CD4-positive, alpha-beta T cell (primary cell): ENCODE measurements at regions not wholly inside any gene's neighbourhood (a gene's known extent, or its start where the extent isn't known, plus 50 kb on each side); places are given as distances from the start of the nearest gene placed in this dataset.

Experiments used
- ATAC-seq: fragments of 200-7000 bp; cut with Tn5 transposase; one replicate; pipeline ENCODE4 v1.10.0; 2022; ENCODE audit warnings: mild to moderate bottlenecking; ENCODE audit not compliant: poor library complexity
- CTCF ChIA-PET: fragments of 350-600 bp; sonication (Branson Sonifier 250); formaldehyde crosslinking; loops from one replicate; lab custom pipeline; 2021; ENCODE audit warnings: antibody characterized with exemption, inconsistent platforms; lab: Charles Lee
- POLR2A ChIA-PET: fragments of 350-600 bp; sonication (Branson Sonifier 250); formaldehyde crosslinking; loops from one replicate; lab custom pipeline; 2021; ENCODE audit warnings: antibody characterized with exemption, inconsistent platforms; lab: Charles Lee
- DNase-seq, 14 experiments: peaks; one replicate each; pipeline ENCODE4 v3.0.0-alpha.2; 2013 to 2020; ENCODE audit warnings: mixed read lengths in 2 of 14
- H3K27ac ChIP-seq, 2 donors: one replicate each; pipeline versions ENCODE4 v1.5.1 to v1.7.0; 2013; ENCODE audit warnings: low read length in 2 of 2, low read depth in 1 of 2, mild to moderate bottlenecking in 1 of 2
- H3K27me3 ChIP-seq, 2 experiments: 1 replicate in 1 of 2; 2 replicates in 1 of 2; pipeline versions ENCODE4 v1.6.1 to v1.7.0; 2013; ENCODE audit warnings: low read length in 2 of 2, control low read depth in 1 of 2, mild to moderate bottlenecking in 1 of 2, moderate library complexity in 1 of 2; ENCODE audit not compliant: insufficient read depth in 2 of 2, control insufficient read depth in 1 of 2
- H3K36me3 ChIP-seq: one replicate; pipeline ENCODE4 v1.6.1; 2013; ENCODE audit warnings: low read length, control low read depth; ENCODE audit not compliant: insufficient read depth
- H3K4me1 ChIP-seq: one replicate; pipeline ENCODE4 v1.6.1; 2013; ENCODE audit warnings: low read length, control low read depth; ENCODE audit not compliant: insufficient read depth
- H3K4me3 ChIP-seq: one replicate; pipeline ENCODE4 v1.5.1; 2013; ENCODE audit warnings: mild to moderate bottlenecking, low read length, moderate library complexity
- H3K9me3 ChIP-seq, 2 experiments: 1 replicate in 1 of 2; 2 replicates in 1 of 2; pipeline versions ENCODE4 v1.6.1 to v1.7.0; 2013; ENCODE audit warnings: low read length in 2 of 2, mild to moderate bottlenecking in 2 of 2, control low read depth in 1 of 2, moderate library complexity in 1 of 2; ENCODE audit not compliant: control insufficient read depth in 1 of 2, insufficient read depth in 1 of 2
- H3K27ac Mint-ChIP-seq: one replicate; pipeline ENCODE4 v1.8.0; 2020; ENCODE audit warnings: mixed read lengths
- H3K27me3 Mint-ChIP-seq: one replicate; pipeline ENCODE4 v1.8.0; 2021; ENCODE audit warnings: mixed read lengths
- H3K36me3 Mint-ChIP-seq: one replicate; pipeline ENCODE4 v1.8.0; 2021; ENCODE audit warnings: low read depth, mixed read lengths
- H3K4me1 Mint-ChIP-seq: one replicate; pipeline ENCODE4 v1.8.0; 2021; ENCODE audit warnings: low read depth, mixed read lengths
- H3K4me3 Mint-ChIP-seq: one replicate; pipeline ENCODE4 v1.8.0; 2020; ENCODE audit warnings: mild to moderate bottlenecking, mixed read lengths
- H3K9me3 Mint-ChIP-seq: one replicate; pipeline ENCODE4 v1.8.0; 2020; ENCODE audit warnings: mixed read lengths
- intact Hi-C, 2 experiments: fragments of 100-400 bp; cut with DNase I in 1 of 2; cut with micrococcal nuclease in 1 of 2; formaldehyde crosslinking; loops; one replicate each; pipeline versions ENCODE4 v1.15.1 to v1.9.0; 2023 to 2025; cut with DNase I, micrococcal nuclease
- TF ChIP-seq, protein P1 (sequence below): fragments of 200-600 bp; IDR thresholded peaks from one replicate; pipeline ENCODE4 v1.8.0; 2022; ENCODE audit warnings: antibody characterized with exemption, mild to moderate bottlenecking

DNA sequence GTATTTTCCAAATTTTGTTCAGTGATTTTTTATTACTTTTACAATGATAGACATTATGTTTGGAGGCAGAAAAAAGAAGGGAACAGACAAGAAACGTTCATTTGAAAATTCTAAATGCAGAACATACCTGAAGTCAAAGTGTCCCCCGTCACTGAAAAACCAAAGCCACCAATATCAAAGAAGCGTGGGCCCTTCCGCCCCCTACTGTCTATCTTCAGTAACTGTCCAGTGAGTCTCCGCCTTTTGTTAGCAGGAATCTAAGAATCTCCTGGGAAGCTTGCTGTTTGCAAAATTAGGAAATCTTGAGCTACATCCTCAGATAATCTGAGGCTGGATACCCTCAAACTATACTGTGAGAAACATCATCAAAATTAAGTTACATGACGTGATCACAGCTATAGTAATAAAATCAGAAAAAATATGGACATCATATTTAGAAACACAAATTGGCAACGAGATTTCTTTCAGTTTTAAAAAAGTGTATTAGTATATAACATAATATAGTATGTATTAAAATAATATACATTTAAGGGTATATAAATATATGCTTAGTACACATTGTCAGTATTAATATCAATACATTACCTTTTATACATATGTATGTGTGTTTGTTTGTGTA is 169.3 kb upstream of the AKR1E2 start:
- Mint-ChIP-seq H3K9me3 (no peaks in the 10 kb centered on the region), H3K27me3 (peaks cover 1% of the 10 kb centered on the region), H3K27ac (no peak overlapping the region), H3K4me1 (peaks cover 4% of the 10 kb centered on the region), H3K4me3 (no peak overlapping the region), H3K36me3 (no peaks in the 10 kb centered on the region)
- DNase-seq (peak; percentile 9 to 76 (median 36)), ATAC-seq (no peak)
- H3K27me3 ChIP-seq = no peaks in the 10 kb centered on the region
- no peak overlapping the region for H3K27ac ChIP-seq
- no peaks in the 10 kb centered on the region for H3K9me3 ChIP-seq
- no peaks in the 10 kb centered on the region for H3K36me3 ChIP-seq
- no peak overlapping the region for H3K4me3 ChIP-seq
- intact Hi-C loops = loop anchor here (1.0 to 10.0 kb wide), 5 partner anchors 752 to 1464 kb away; no protein-coding TSS in a partner anchor
- H3K4me1 ChIP-seq = peaks cover 5% of the 10 kb centered on the region
- TF ChIP-seq, protein P1, sequence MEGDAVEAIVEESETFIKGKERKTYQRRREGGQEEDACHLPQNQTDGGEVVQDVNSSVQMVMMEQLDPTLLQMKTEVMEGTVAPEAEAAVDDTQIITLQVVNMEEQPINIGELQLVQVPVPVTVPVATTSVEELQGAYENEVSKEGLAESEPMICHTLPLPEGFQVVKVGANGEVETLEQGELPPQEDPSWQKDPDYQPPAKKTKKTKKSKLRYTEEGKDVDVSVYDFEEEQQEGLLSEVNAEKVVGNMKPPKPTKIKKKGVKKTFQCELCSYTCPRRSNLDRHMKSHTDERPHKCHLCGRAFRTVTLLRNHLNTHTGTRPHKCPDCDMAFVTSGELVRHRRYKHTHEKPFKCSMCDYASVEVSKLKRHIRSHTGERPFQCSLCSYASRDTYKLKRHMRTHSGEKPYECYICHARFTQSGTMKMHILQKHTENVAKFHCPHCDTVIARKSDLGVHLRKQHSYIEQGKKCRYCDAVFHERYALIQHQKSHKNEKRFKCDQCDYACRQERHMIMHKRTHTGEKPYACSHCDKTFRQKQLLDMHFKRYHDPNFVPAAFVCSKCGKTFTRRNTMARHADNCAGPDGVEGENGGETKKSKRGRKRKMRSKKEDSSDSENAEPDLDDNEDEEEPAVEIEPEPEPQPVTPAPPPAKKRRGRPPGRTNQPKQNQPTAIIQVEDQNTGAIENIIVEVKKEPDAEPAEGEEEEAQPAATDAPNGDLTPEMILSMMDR = peak; percentile 96
- POLR2A ChIA-PET = no interaction called here
- CTCF ChIA-PET = interaction anchor here (0.7 to 1.7 kb wide), 5 partner anchors 10 to 1462 kb away, joined by 3 to 5 read pairs (median 3); no protein-coding TSS in a partner anchor

GRCh38 chr10:4655879-4656278 is 170.1 kb upstream of the AKR1E2 start:
- Histone ChIP-seq H3K4me3 (no peak overlapping the region), H3K9me3 (no peaks in the 10 kb centered on the region), H3K27ac (no peak overlapping the region), H3K36me3 (no peaks in the 10 kb centered on the region), H3K4me1 (peaks cover 5% of the 10 kb centered on the region), H3K27me3 (no peaks in the 10 kb centered on the region)
- no peak for DNase-seq
- ChIA-PET POLR2A (no interaction called here), CTCF (no interaction called here)
- TF ChIP-seq, protein P1 = no peak
- no peak overlapping the region for H3K27ac Mint-ChIP-seq
- H3K4me3 Mint-ChIP-seq = no peak overlapping the region
- peaks cover 9% of the 10 kb centered on the region for H3K4me1 Mint-ChIP-seq
- intact Hi-C loops = loop anchor here (1.0 to 10.0 kb wide), 5 partner anchors 751 to 1463 kb away; no protein-coding TSS in a partner anchor
- H3K36me3 Mint-ChIP-seq = no peaks in the 10 kb centered on the region
- ATAC-seq = no peak
- H3K27me3 Mint-ChIP-seq = no peaks in the 10 kb centered on the region
- no peaks in the 10 kb centered on the region for H3K9me3 Mint-ChIP-seq

DNA sequence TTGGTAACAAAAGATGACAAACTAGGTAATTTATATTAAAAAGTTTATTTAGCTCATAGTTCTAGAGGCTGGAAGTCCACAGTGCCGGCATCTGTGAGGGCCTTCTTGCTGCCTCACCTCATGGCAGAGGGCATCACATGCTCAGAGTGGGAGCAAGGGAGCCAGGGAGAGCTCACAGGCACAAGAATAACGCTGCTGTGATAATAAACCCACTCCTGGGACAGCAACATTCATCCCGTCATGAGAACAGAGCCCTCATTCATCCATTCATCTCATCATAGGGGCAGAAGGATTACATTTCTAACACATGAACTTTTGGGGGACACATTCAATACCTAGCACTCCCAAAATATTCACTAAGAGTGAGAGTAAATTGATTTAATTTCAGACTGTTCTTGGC is 170.6 kb upstream of the AKR1E2 start:
- Mint-ChIP-seq H3K27me3 (no peaks in the 10 kb centered on the region), H3K36me3 (no peaks in the 10 kb centered on the region), H3K27ac (no peak overlapping the region), H3K9me3 (no peaks in the 10 kb centered on the region), H3K4me1 (peaks cover 9% of the 10 kb centered on the region), H3K4me3 (no peak overlapping the region)
- no peaks in the 10 kb centered on the region for H3K27me3 ChIP-seq
- peaks cover 5% of the 10 kb centered on the region for H3K4me1 ChIP-seq
- TF ChIP-seq, protein P1 = no peak
- ATAC-seq = no peak
- POLR2A ChIA-PET = no interaction called here
- intact Hi-C loops = loop anchor here in 1 of 2 experiments (10.0 kb wide), 2 partner anchors 751 to 921 kb away; no protein-coding TSS in a partner anchor
- no peak overlapping the region for H3K27ac ChIP-seq
- no peak for DNase-seq
- H3K4me3 ChIP-seq = no peak overlapping the region
- H3K36me3 ChIP-seq = no peaks in the 10 kb centered on the region
- H3K9me3 ChIP-seq = no peaks in the 10 kb centered on the region
- CTCF ChIA-PET = no interaction called here
